ENCODE measurements at regions not wholly inside any gene's neighbourhood (a gene's known extent, or its start where the extent isn't known, plus 50 kb on each side); places are given as distances from the start of the nearest gene placed in this dataset.

- TF ChIP-seq CTCF (conservative IDR thresholded peaks at IDR 0.05; ENCODE audit: low read depth, low read length): no peak
- no peak for TF ChIP-seq EZH2 (IDR thresholded peaks at IDR 0.05; ENCODE audit: low read length, unreplicated experiment)
These were observed 134.5 kb downstream of the MED10 start for GRCh38 chr5:6243706-6244338.

All from PC-3 (cell line).